SK-N-MC (cell line): ENCODE measurements at regions not wholly inside any gene's neighbourhood (a gene's known extent, or its start where the extent isn't known, plus 50 kb on each side); places are given as distances from the start of the nearest gene placed in this dataset.

Source experiments
- EZH2 ChIP-seq: fragments of 200-600 bp; sonication (generic); IDR thresholded peaks from one replicate; pipeline ENCODE4 v1.6.1; 2017; ENCODE audit warnings: antibody characterized with exemption
- FOXP2 ChIP-seq: optimal IDR thresholded peaks from 2 replicates; pipeline ENCODE3; 2011; ENCODE audit warnings: mild to moderate bottlenecking, moderate library complexity; ENCODE audit not compliant: insufficient read depth; ENCODE audit errors: extremely low read length, control extremely low read depth
- POLR2AphosphoS5 ChIP-seq: IDR thresholded peaks from 2 replicates; pipeline ENCODE4 v1.6.1; 2012; ENCODE audit warnings: mild to moderate bottlenecking, low read depth, low read length, borderline replicate concordance

- no peak for TF ChIP-seq POLR2AphosphoS5
- no peak for TF ChIP-seq EZH2
- no peak for TF ChIP-seq FOXP2
Measured at GRCh38 chr4:124262211-124263179, 450.0 kb downstream of the ANKRD50 start.
